WI38 (cell line): ENCODE measurements at regions not wholly inside any gene's neighbourhood (a gene's known extent, or its start where the extent isn't known, plus 50 kb on each side); places are given as distances from the start of the nearest gene placed in this dataset.

Source experiments
- H3K4me3 ChIP-seq: 2 replicates; pipeline ENCODE4 v1.5.1; 2011; ENCODE audit warnings: low read depth, mild to moderate bottlenecking, control low read depth, low read length
- TF ChIP-seq, protein P1 (sequence below): IDR thresholded peaks from 2 replicates; pipeline ENCODE4 v1.5.1; 2012; ENCODE audit warnings: low read depth, mild to moderate bottlenecking, control low read depth, low read length

GRCh38 chr5:14019768-14020290, 75.3 kb upstream of the DNAH5 start:
- no peak overlapping the region for H3K4me3 ChIP-seq
- TF ChIP-seq, protein P1, sequence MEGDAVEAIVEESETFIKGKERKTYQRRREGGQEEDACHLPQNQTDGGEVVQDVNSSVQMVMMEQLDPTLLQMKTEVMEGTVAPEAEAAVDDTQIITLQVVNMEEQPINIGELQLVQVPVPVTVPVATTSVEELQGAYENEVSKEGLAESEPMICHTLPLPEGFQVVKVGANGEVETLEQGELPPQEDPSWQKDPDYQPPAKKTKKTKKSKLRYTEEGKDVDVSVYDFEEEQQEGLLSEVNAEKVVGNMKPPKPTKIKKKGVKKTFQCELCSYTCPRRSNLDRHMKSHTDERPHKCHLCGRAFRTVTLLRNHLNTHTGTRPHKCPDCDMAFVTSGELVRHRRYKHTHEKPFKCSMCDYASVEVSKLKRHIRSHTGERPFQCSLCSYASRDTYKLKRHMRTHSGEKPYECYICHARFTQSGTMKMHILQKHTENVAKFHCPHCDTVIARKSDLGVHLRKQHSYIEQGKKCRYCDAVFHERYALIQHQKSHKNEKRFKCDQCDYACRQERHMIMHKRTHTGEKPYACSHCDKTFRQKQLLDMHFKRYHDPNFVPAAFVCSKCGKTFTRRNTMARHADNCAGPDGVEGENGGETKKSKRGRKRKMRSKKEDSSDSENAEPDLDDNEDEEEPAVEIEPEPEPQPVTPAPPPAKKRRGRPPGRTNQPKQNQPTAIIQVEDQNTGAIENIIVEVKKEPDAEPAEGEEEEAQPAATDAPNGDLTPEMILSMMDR, result no peak

DNA sequence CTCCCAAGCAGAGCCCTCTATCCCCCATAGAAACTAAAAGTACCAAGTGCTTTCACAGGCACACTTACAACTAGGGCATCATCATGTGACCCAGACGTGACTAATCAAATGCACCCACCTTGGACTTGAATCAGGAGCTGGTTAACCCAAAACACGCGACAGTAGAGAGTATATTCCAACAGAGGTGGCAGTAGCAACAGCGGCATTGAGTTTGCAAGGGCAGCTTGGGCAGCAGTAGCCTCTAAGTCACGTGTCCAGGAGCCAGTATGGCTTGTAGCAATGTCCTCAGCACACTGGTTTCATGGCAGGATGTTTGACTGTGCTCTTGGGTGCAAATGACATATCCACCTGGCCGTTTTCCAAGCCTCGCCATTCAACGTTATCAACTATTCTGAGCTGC, 73.4 kb upstream of the DNAH5 start:
- H3K4me3 ChIP-seq, result no peak overlapping the region
- TF ChIP-seq, protein P1, result no peak

DNA sequence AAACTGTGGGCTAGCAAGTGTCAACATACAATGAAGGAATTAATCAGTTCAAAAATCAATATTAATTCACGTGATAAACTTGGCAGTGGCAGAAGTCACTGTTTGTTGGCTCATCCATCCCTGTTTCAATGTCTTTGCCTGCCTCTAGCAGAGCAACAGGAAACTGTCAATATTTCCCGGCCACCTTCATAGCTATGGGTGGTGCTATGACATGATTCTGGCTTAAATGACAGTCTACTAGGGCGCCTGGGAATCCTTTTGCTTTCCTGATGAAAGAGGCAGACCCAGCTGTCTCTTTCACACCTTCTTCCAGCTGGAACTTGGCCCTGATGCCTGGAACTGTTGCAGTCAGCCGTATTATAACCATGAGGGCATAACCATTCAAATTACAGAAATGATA, 72.1 kb upstream of the DNAH5 start:
- no peak overlapping the region for H3K4me3 ChIP-seq
- TF ChIP-seq, protein P1, result no peak

- TF ChIP-seq, protein P1, result no peak
Observed at GRCh38 chr5:14011089-14012020, 66.9 kb upstream of the DNAH5 start.

GRCh38 chr5:14009575-14009974, 65.1 kb upstream of the DNAH5 start:
- H3K4me3 ChIP-seq, result peak overlapping the region; percentile 13; the same call in 1 of the 2 replicates
- TF ChIP-seq, protein P1, result no peak

More at GRCh38 chr5:14011089-14012020, 66.9 kb upstream of the DNAH5 start:
- H3K4me3 ChIP-seq, result peak overlapping the region; percentile 86

DNA sequence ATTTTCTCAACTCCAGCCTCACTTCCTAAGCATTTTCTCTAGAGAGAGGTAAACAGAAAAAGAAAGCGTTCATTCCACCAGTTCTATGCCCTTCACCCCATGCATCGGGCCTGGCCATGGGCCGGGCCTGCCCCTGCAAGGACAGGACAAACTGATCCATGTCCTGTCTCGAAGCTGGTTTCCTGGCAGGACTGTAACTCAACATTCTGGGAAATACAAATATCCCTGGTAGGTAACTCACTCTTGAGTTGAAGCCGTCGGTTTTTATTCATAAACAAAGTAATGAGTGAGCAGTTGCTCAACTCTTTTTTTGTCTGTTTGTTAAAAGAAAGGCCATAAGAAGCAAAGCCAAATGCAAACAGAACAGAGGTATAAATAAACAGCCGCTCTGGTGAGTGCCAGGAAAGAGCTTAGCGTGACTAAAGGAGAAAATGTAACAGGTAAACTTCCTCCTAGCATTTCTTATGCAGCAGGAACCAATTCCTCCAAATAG, 64.4 kb upstream of the DNAH5 start:
- 0 out of 2 replicates have a peak overlapping the region, but pooled peaks have one; percentile 13 for H3K4me3 ChIP-seq
- TF ChIP-seq, protein P1, result no peak

DNA sequence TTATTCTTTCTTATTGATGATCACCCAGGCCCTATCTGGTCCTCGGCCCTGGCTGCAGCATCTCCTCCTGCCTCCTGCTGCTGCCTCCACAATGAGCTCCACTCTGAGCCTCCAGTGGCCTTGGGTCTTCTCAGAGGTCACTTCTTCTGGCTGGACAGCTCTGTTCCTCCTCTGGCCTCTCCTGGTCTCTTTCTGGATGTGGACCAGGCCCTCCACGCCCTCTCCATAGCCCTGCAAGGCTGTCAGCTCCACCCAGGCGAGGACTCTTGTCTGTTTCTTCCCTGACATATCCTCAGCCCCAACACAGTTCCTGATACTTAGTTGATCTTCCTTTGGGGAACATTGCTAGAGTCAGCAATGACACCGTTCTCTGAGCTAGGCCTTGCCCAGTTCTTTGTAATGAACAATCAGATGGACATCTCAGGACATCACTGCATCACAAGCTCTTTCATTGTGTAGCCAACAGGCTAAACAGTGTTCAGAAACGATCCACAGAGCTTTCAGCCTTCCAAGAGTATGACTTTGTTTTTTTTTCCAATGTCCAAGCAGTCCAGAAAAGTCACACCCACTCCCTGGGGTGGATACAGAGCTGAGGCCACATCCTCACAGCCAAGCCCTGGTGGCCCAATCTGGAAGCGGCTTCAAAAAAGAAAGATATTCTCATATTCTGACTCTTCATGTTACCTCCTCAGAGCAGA, 62.5 kb upstream of the DNAH5 start:
- TF ChIP-seq, protein P1, result no peak
- H3K4me3 ChIP-seq, result no peak overlapping the region
